Keratinocyte (primary cell): ENCODE measurements at regions not wholly inside any gene's neighbourhood (a gene's known extent, or its start where the extent isn't known, plus 50 kb on each side); places are given as distances from the start of the nearest gene placed in this dataset.

Experiments used
- DNase-seq: peaks from one replicate; pipeline ENCODE4 v3.0.0-alpha.2; 2011; ENCODE audit warnings: low read depth, missing footprints, low spot score
- FAIRE-seq: peaks from 2 replicates; lab custom pipeline; 2011; peaks lifted over from hg19 to GRCh38; lab: Jason Lieb, UNC
- H2AFZ ChIP-seq: 2 replicates; pipeline ENCODE4 v1.6.0; 2012; ENCODE audit warnings: low read length, control low read depth, inconsistent platforms; ENCODE audit not compliant: control insufficient read depth
- H3K27ac ChIP-seq: 2 replicates; pipeline ENCODE4 v1.5.1; 2011; ENCODE audit warnings: low read length; ENCODE audit not compliant: control insufficient read depth, insufficient read depth
- H3K27me3 ChIP-seq: 3 replicates; pipeline ENCODE4 v1.6.0; 2011; ENCODE audit warnings: low read length; ENCODE audit not compliant: control insufficient read depth, insufficient read depth; ENCODE audit errors: extremely low read depth
- H3K36me3 ChIP-seq, 2 experiments: 2 replicates in 1 of 2; 3 replicates in 1 of 2; pipeline ENCODE4 v1.5.1; 2011; ENCODE audit warnings: low read length in 2 of 2, mild to moderate bottlenecking in 1 of 2; ENCODE audit not compliant: control insufficient read depth in 2 of 2, insufficient read depth in 2 of 2; ENCODE audit errors: extremely low read depth in 1 of 2
- H3K4me1 ChIP-seq: 3 replicates; pipeline ENCODE4 v1.5.1; 2011; ENCODE audit warnings: low read length; ENCODE audit not compliant: control insufficient read depth, insufficient read depth; ENCODE audit errors: extremely low read depth
- H3K4me2 ChIP-seq: 3 replicates; pipeline ENCODE4 v1.6.0; 2011; ENCODE audit warnings: low read depth, low read length; ENCODE audit not compliant: control insufficient read depth, insufficient read depth; ENCODE audit errors: extremely low read depth
- H3K4me3 ChIP-seq, 3 experiments: fragments of 200-600 bp in 1 of 3; sonication (generic) in 1 of 3; 2 replicates in 2 of 3; 3 replicates in 1 of 3; pipeline ENCODE4 v1.5.1; 2011 to 2016; ENCODE audit warnings: low read length in 3 of 3, mild to moderate bottlenecking in 3 of 3, control low read depth in 2 of 3, inconsistent platforms in 1 of 3, low read depth in 1 of 3, mixed read lengths in 1 of 3, mixed run types in 1 of 3, moderate library complexity in 1 of 3; ENCODE audit not compliant: control insufficient read depth in 2 of 3, insufficient read depth in 2 of 3; ENCODE audit errors: extremely low read depth in 1 of 3
- H3K79me2 ChIP-seq: 2 replicates; pipeline ENCODE4 v1.6.0; 2012; ENCODE audit warnings: low read length; ENCODE audit not compliant: control insufficient read depth, insufficient read depth
- H3K9ac ChIP-seq: 3 replicates; pipeline ENCODE4 v1.6.0; 2011; ENCODE audit warnings: low read length; ENCODE audit not compliant: control insufficient read depth, insufficient read depth; ENCODE audit errors: extremely low read depth
- H3K9me1 ChIP-seq: 3 replicates; pipeline ENCODE4 v1.6.0; 2011; ENCODE audit warnings: low read length; ENCODE audit not compliant: control insufficient read depth, insufficient read depth; ENCODE audit errors: extremely low read depth
- H3K9me3 ChIP-seq: 2 replicates; pipeline ENCODE4 v1.5.1; 2012; ENCODE audit warnings: low read depth, low read length; ENCODE audit not compliant: control insufficient read depth
- H4K20me1 ChIP-seq: 3 replicates; pipeline ENCODE4 v1.6.0; 2011; ENCODE audit warnings: low read length; ENCODE audit not compliant: control insufficient read depth, insufficient read depth; ENCODE audit errors: extremely low read depth
- CTCF ChIP-seq, 3 experiments: IDR thresholded peaks in 1 of 3; conservative IDR thresholded peaks in 1 of 3; optimal IDR thresholded peaks in 1 of 3; 2 replicates in 2 of 3; 3 replicates in 1 of 3; pipeline versions ENCODE3 to v1.5.1; 2011; ENCODE audit warnings: low read length in 3 of 3, mild to moderate bottlenecking in 3 of 3, moderate library complexity in 2 of 3, control low read depth in 1 of 3, inconsistent platforms in 1 of 3; ENCODE audit not compliant: insufficient read depth in 2 of 3; ENCODE audit errors: extremely low read depth in 1 of 3
- EZH2 ChIP-seq: IDR thresholded peaks from one replicate; pipeline ENCODE4 v1.6.1; 2012; ENCODE audit warnings: inconsistent platforms, mild to moderate bottlenecking, low read length, moderate library complexity
- dilution Hi-C: fragments of 300-500 bp; cut with MboI; formaldehyde crosslinking; loops from one replicate; pipeline ENCODE4 v1.7.0; 2020; ENCODE audit warnings: low sequenced_read_pairs; ENCODE audit not compliant: extremely low pct_ligation_motif_present

DNA sequence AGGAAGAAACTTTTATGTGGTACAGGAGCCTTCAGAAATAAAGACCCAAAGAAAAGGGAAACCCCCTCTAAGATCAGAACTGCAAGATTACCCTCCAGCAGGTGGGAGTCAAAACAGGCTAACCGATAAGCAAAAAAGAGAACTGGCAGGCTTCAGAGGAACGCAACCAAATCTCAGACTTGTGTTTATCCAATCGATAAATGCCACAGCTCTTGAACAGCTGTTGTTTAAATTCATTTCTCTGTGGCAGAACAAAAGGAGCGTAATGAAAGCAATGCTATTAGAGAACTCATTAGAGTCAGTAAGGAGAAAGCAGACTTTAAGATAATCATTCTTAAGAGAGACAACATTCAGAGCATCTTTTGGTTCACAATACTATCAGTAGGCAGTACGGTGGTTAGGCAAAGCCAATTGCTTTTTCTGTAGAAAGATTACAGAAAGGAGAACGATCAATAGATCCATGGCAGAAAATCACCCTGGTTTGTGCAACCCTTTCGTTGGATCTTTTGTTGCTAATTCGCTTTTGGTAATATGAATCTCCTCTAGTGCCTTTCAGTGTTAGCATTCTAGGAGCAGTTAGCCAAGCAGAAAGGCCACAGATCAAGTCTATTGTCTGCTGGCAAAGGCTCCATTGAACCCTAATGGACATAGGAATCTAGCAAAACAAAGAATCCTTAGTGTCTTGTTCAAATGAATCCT, 476.4 kb upstream of the CHST9 start:
- no peaks in the 10 kb centered on the region for H3K4me1 ChIP-seq
- DNase-seq: no peak

GRCh38 chr18:27656905-27657304, 471.8 kb upstream of the CHST9 start:
- H3K9me3 ChIP-seq: no peaks in the 10 kb centered on the region
- TF ChIP-seq EZH2: no peak
- no peak for TF ChIP-seq CTCF (optimal IDR thresholded peaks at IDR 0.05 in 1 of 3, IDR thresholded peaks at IDR 0.05 in 1 of 3, conservative IDR thresholded peaks at IDR 0.05 in 1 of 3; ENCODE audit: extremely low read depth in 1 of 3, insufficient read depth in 2 of 3, low read length in 3 of 3)
- dilution Hi-C loops: no loop called here
- no peaks in the 10 kb centered on the region for H3K9me1 ChIP-seq
- no peaks in the 10 kb centered on the region for H3K27me3 ChIP-seq
- FAIRE-seq (no peak), DNase-seq (no peak)
- H3K9ac ChIP-seq: no peak overlapping the region
- H3K4me1 ChIP-seq: no peaks in the 10 kb centered on the region
- H4K20me1 ChIP-seq: no peaks in the 10 kb centered on the region
- no peak overlapping the region for H3K4me3 ChIP-seq
- no peaks in the 10 kb centered on the region for H3K79me2 ChIP-seq
- no peak overlapping the region for H3K27ac ChIP-seq
- no peak overlapping the region for H3K4me2 ChIP-seq
- no peak overlapping the region for H2AFZ ChIP-seq
- H3K36me3 ChIP-seq: no peaks in the 10 kb centered on the region

More for the DNA sequence above, 476.4 kb upstream of the CHST9 start:
- TF ChIP-seq EZH2 (no peak), CTCF (optimal IDR thresholded peaks at IDR 0.05 in 1 of 3, IDR thresholded peaks at IDR 0.05 in 1 of 3, conservative IDR thresholded peaks at IDR 0.05 in 1 of 3; ENCODE audit: extremely low read depth in 1 of 3, insufficient read depth in 2 of 3, low read length in 3 of 3) (no peak)
- no peak overlapping the region for H3K27ac ChIP-seq
- dilution Hi-C loops: no loop called here
- H3K9me1 ChIP-seq: no peaks in the 10 kb centered on the region
- no peak overlapping the region for H3K4me3 ChIP-seq
- FAIRE-seq: no peak
- H3K27me3 ChIP-seq: no peaks in the 10 kb centered on the region
- no peak overlapping the region for H2AFZ ChIP-seq
- no peaks in the 10 kb centered on the region for H3K9me3 ChIP-seq
- no peaks in the 10 kb centered on the region for H3K36me3 ChIP-seq
- no peaks in the 10 kb centered on the region for H4K20me1 ChIP-seq
- no peak overlapping the region for H3K4me2 ChIP-seq
- no peak overlapping the region for H3K9ac ChIP-seq
- H3K79me2 ChIP-seq: no peaks in the 10 kb centered on the region
